ENCODE measurements at regions not wholly inside any gene's neighbourhood (a gene's known extent, or its start where the extent isn't known, plus 50 kb on each side); places are given as distances from the start of the nearest gene placed in this dataset.

GRCh38 chr5:57408714-57409113 lies 73.9 kb downstream of the ACTBL2 start:
- H3K9me3 ChIP-seq, result no peaks in the 10 kb centered on the region
- H3K4me1 ChIP-seq, result peaks cover 34% of the 10 kb centered on the region
- H3K27ac ChIP-seq, result peak overlapping the region in 3 of 4 donors; percentile 18 to 56 (median 42)
- TF ChIP-seq POLR2A (IDR thresholded peaks at IDR 0.05) (no peak), CTCF (IDR thresholded peaks at IDR 0.05) (no peak)
- ATAC-seq (peak; percentile 68), DNase-seq (no peak)
- no peaks in the 10 kb centered on the region for H3K36me3 ChIP-seq (replicated peaks in 1 of 2; ENCODE audit: insufficient read depth in 1 of 2, low read depth in 2 of 2)
- no peaks in the 10 kb centered on the region for H3K27me3 ChIP-seq
- WGBS, 2 donors, result 4 to 5% methylated on average over 1 of the region's 1 CpG
- intact Hi-C loops (cut with DNase I), result no loop called here
- H3K4me3 ChIP-seq, result no peak overlapping the region

- TF ChIP-seq CTCF (IDR thresholded peaks at IDR 0.05) (no peak), POLR2A (IDR thresholded peaks at IDR 0.05) (no peak)
- no peak for ATAC-seq
- no peak for DNase-seq
- peaks cover 34% of the 10 kb centered on the region for H3K4me1 ChIP-seq
- no peak overlapping the region for H3K4me3 ChIP-seq
- H3K27me3 ChIP-seq, result no peaks in the 10 kb centered on the region
- intact Hi-C loops (cut with DNase I), result no loop called here
- H3K36me3 ChIP-seq (replicated peaks in 1 of 2; ENCODE audit: insufficient read depth in 1 of 2, low read depth in 2 of 2), result no peaks in the 10 kb centered on the region
- H3K27ac ChIP-seq, result peak overlapping the region in 2 of 4 donors; percentile 42 to 56
- H3K9me3 ChIP-seq, result no peaks in the 10 kb centered on the region
- WGBS, 2 donors, result 63 to 74% methylated on average over 5 of the region's 5 CpGs
Measured at GRCh38 chr5:57408285-57408684, 74.3 kb downstream of the ACTBL2 start.

DNA sequence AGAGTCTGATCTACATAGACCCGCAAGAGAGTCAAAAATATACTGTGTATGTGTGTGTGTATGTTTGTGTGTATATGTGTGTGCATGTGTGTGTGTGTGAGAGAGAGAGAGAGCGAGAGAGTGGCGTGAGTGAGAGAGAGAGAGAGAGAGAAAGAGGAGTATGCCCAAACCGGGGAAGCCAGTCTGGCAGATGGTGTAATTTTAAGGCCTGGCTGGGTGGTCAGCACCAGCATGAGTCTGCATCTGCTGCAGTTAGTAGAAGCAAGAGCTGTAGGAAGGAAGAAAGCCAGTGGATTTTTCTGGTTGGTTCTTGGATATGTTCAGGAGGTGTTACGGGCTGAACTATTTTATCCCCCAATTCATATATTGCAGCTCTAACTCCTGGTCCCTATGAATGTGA lies 75.2 kb downstream of the ACTBL2 start:
- peaks cover 32% of the 10 kb centered on the region for H3K4me1 ChIP-seq
- DNase-seq, result no peak
- no peak for ATAC-seq
- H3K27ac ChIP-seq, result peak overlapping the region in 2 of 4 donors; percentile 42 to 56
- no peak overlapping the region for H3K4me3 ChIP-seq
- intact Hi-C loops (cut with DNase I), result no loop called here
- H3K36me3 ChIP-seq (replicated peaks in 1 of 2; ENCODE audit: insufficient read depth in 1 of 2, low read depth in 2 of 2), result no peaks in the 10 kb centered on the region
- TF ChIP-seq POLR2A (IDR thresholded peaks at IDR 0.05), result no peak
- no peak for TF ChIP-seq CTCF (IDR thresholded peaks at IDR 0.05)
- WGBS, 2 donors, result 60 to 85% methylated on average over 5 of the region's 5 CpGs
- H3K27me3 ChIP-seq, result no peaks in the 10 kb centered on the region
- no peaks in the 10 kb centered on the region for H3K9me3 ChIP-seq

- peaks cover 26% of the 10 kb centered on the region for H3K4me1 ChIP-seq
- intact Hi-C loops (cut with DNase I), result no loop called here
- TF ChIP-seq CTCF (IDR thresholded peaks at IDR 0.05) (no peak), POLR2A (IDR thresholded peaks at IDR 0.05) (no peak)
- DNase-seq (no peak), ATAC-seq (no peak)
- H3K4me3 ChIP-seq, result no peak overlapping the region
- H3K27ac ChIP-seq, result no peak overlapping the region
- no peaks in the 10 kb centered on the region for H3K36me3 ChIP-seq (replicated peaks in 1 of 2; ENCODE audit: insufficient read depth in 1 of 2, low read depth in 2 of 2)
- H3K27me3 ChIP-seq, result no peaks in the 10 kb centered on the region
- 58 to 88% methylated on average over 2 of the region's 2 CpGs for WGBS, 2 donors
- H3K9me3 ChIP-seq, result no peaks in the 10 kb centered on the region
Measured at GRCh38 chr5:57406641-57407040, 76.0 kb downstream of the ACTBL2 start.

DNA sequence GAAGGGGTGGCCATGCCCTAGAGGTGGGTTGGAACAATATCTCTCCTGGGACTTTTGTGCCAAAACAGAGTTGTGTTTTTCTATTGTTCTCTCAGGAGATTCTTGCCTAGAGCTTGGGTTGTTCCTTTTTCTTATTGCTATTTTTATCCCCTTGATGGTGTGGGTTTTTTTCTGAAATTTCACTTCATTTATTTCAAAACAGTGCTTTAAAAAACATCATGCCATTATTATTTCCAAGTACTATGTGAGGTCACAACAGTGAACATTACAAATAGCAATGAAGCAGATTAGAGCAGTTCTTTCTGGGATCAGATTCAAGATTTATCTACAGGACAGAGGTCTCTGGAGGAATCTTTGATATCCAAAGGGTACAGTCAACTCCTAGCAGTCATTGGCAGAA lies 76.6 kb downstream of the ACTBL2 start:
- H3K36me3 ChIP-seq (replicated peaks in 1 of 2; ENCODE audit: insufficient read depth in 1 of 2, low read depth in 2 of 2), result no peaks in the 10 kb centered on the region
- H3K27me3 ChIP-seq, result no peaks in the 10 kb centered on the region
- intact Hi-C loops (cut with DNase I), result no loop called here
- DNase-seq (no peak), ATAC-seq (no peak)
- no peak overlapping the region for H3K4me3 ChIP-seq
- H3K9me3 ChIP-seq, result no peaks in the 10 kb centered on the region
- H3K4me1 ChIP-seq, result peaks cover 26% of the 10 kb centered on the region
- no peak for TF ChIP-seq POLR2A (IDR thresholded peaks at IDR 0.05)
- TF ChIP-seq CTCF (IDR thresholded peaks at IDR 0.05), result no peak
- H3K27ac ChIP-seq, result no peak overlapping the region
